OCI-LY1 (cell line): ENCODE measurements at regions not wholly inside any gene's neighbourhood (a gene's known extent, or its start where the extent isn't known, plus 50 kb on each side); places are given as distances from the start of the nearest gene placed in this dataset.

Experiments used
- H2AFZ ChIP-seq: fragments of 200-600 bp; sonication (generic), shearing (Covaris generic); 2 replicates; pipeline ENCODE4 v1.6.0; 2014; ENCODE audit warnings: antibody characterized with exemption, mild to moderate bottlenecking, low read length
- H3F3A ChIP-seq: fragments of 200-600 bp; sonication (generic), shearing (Covaris generic); 2 replicates; pipeline ENCODE4 v1.6.0; 2014; ENCODE audit warnings: mild to moderate bottlenecking, antibody characterized with exemption, low read length, moderate library complexity; ENCODE audit not compliant: insufficient read depth
- H3K27ac ChIP-seq: fragments of 200-600 bp; sonication (generic); 2 replicates; pipeline ENCODE4 v1.5.1; 2014; ENCODE audit warnings: low read length, mixed run types, mild to moderate bottlenecking, low read depth; ENCODE audit not compliant: poor library complexity, severe bottlenecking
- H3K27me3 ChIP-seq: fragments of 200-600 bp; sonication (generic); 2 replicates; pipeline ENCODE4 v1.6.0; 2014; ENCODE audit warnings: antibody characterized with exemption, mild to moderate bottlenecking, low read length, moderate library complexity; ENCODE audit not compliant: insufficient read depth
- H3K36me3 ChIP-seq: fragments of 200-600 bp; sonication (generic); 2 replicates; pipeline ENCODE4 v1.6.1; 2014; ENCODE audit warnings: mild to moderate bottlenecking, antibody characterized with exemption, low read length, moderate library complexity, mixed read lengths; ENCODE audit not compliant: insufficient read depth
- H3K4me1 ChIP-seq: fragments of 200-600 bp; sonication (generic); 2 replicates; pipeline ENCODE4 v1.5.1; 2014; ENCODE audit warnings: mild to moderate bottlenecking, low read length, moderate library complexity; ENCODE audit not compliant: insufficient read depth, severe bottlenecking
- H3K4me2 ChIP-seq: fragments of 200-600 bp; sonication (generic), shearing (Covaris generic); 2 replicates; pipeline ENCODE4 v1.6.1; 2014; ENCODE audit warnings: low read length
- H3K4me3 ChIP-seq: fragments of 200-600 bp; sonication (generic); 2 replicates; pipeline ENCODE4 v1.5.1; 2014; ENCODE audit warnings: low read length, low read depth, mild to moderate bottlenecking, mixed read lengths; ENCODE audit not compliant: poor library complexity, severe bottlenecking
- H3K79me2 ChIP-seq: fragments of 200-600 bp; shearing (Covaris generic); 2 replicates; pipeline ENCODE4 v1.6.1; 2016; ENCODE audit warnings: mixed run types, low read length, mixed read lengths; ENCODE audit not compliant: insufficient read depth
- H3K9ac ChIP-seq: fragments of 200-600 bp; sonication (generic), shearing (Covaris generic); 2 replicates; pipeline ENCODE4 v1.6.1; 2014; ENCODE audit warnings: mild to moderate bottlenecking, low read length, mixed read lengths
- H3K9me2 ChIP-seq: fragments of 200-600 bp; sonication (generic), shearing (Covaris generic); 2 replicates; pipeline ENCODE4 v1.6.1; 2014; ENCODE audit warnings: low read depth, mild to moderate bottlenecking, low read length, mixed read lengths
- H3K9me3 ChIP-seq: fragments of 200-600 bp; shearing (Covaris generic); 2 replicates; pipeline ENCODE4 v1.6.1; 2014; ENCODE audit warnings: low read length, mixed read lengths
- H4K20me1 ChIP-seq: fragments of 200-600 bp; sonication (generic), shearing (Covaris generic); 2 replicates; pipeline ENCODE4 v1.6.0; 2016; ENCODE audit warnings: mild to moderate bottlenecking, low read length; ENCODE audit not compliant: insufficient read depth
- CTCF ChIP-seq: fragments of 200-600 bp; sonication (generic), shearing (Covaris generic); IDR thresholded peaks from 2 replicates; pipeline ENCODE4 v1.5.1; 2017; ENCODE audit warnings: mild to moderate bottlenecking, antibody characterized with exemption, low read length, moderate library complexity, mixed read lengths
- EZH2 ChIP-seq: fragments of 200-600 bp; sonication (generic), shearing (Covaris generic); IDR thresholded peaks from 2 replicates; pipeline ENCODE4 v1.8.0; 2017; ENCODE audit warnings: borderline replicate concordance, mixed run types, mild to moderate bottlenecking, antibody characterized with exemption, low read length, moderate library complexity, mixed read lengths

- no peak overlapping the region for H2AFZ ChIP-seq
- H3K79me2 ChIP-seq = no peaks in the 10 kb centered on the region
- no peak overlapping the region for H3K4me2 ChIP-seq
- H3K36me3 ChIP-seq = no peaks in the 10 kb centered on the region
- no peaks in the 10 kb centered on the region for H4K20me1 ChIP-seq
- TF ChIP-seq EZH2 (no peak), CTCF (no peak)
- no peak overlapping the region for H3K9ac ChIP-seq
- H3K4me3 ChIP-seq = no peak overlapping the region
- no peaks in the 10 kb centered on the region for H3F3A ChIP-seq
- H3K27ac ChIP-seq = no peak overlapping the region
- H3K27me3 ChIP-seq = no peaks in the 10 kb centered on the region
- H3K9me3 ChIP-seq = no peaks in the 10 kb centered on the region
- H3K4me1 ChIP-seq = no peaks in the 10 kb centered on the region
- H3K9me2 ChIP-seq = no peaks in the 10 kb centered on the region
Observed at GRCh38 chr4:17058916-17059741, 160.7 kb upstream of the LDB2 start.

- Histone ChIP-seq H3K79me2 (no peaks in the 10 kb centered on the region), H3K27ac (no peak overlapping the region), H3K9ac (no peak overlapping the region), H3K9me3 (no peaks in the 10 kb centered on the region), H2AFZ (no peak overlapping the region), H3K9me2 (no peaks in the 10 kb centered on the region), H4K20me1 (no peaks in the 10 kb centered on the region), H3K27me3 (no peaks in the 10 kb centered on the region), H3F3A (no peaks in the 10 kb centered on the region), H3K4me2 (no peak overlapping the region), H3K36me3 (no peaks in the 10 kb centered on the region), H3K4me3 (no peak overlapping the region), H3K4me1 (no peaks in the 10 kb centered on the region)
- TF ChIP-seq EZH2 (no peak), CTCF (no peak)
Observed at GRCh38 chr4:17058536-17058915, 160.1 kb upstream of the LDB2 start.

GRCh38 chr4:17057035-17057434 is 158.6 kb upstream of the LDB2 start:
- no peaks in the 10 kb centered on the region for H4K20me1 ChIP-seq
- H3K79me2 ChIP-seq = no peaks in the 10 kb centered on the region
- no peak overlapping the region for H3K9ac ChIP-seq
- H3K27me3 ChIP-seq = no peaks in the 10 kb centered on the region
- no peak overlapping the region for H3K4me2 ChIP-seq
- no peak overlapping the region for H2AFZ ChIP-seq
- no peak for TF ChIP-seq CTCF
- TF ChIP-seq EZH2 = no peak
- H3K9me2 ChIP-seq = no peaks in the 10 kb centered on the region
- H3K4me1 ChIP-seq = no peaks in the 10 kb centered on the region
- H3F3A ChIP-seq = no peaks in the 10 kb centered on the region
- H3K9me3 ChIP-seq = no peaks in the 10 kb centered on the region
- no peak overlapping the region for H3K4me3 ChIP-seq
- H3K27ac ChIP-seq = no peak overlapping the region
- no peaks in the 10 kb centered on the region for H3K36me3 ChIP-seq
